ENCODE measurements at regions not wholly inside any gene's neighbourhood (a gene's known extent, or its start where the extent isn't known, plus 50 kb on each side); places are given as distances from the start of the nearest gene placed in this dataset.

DNA sequence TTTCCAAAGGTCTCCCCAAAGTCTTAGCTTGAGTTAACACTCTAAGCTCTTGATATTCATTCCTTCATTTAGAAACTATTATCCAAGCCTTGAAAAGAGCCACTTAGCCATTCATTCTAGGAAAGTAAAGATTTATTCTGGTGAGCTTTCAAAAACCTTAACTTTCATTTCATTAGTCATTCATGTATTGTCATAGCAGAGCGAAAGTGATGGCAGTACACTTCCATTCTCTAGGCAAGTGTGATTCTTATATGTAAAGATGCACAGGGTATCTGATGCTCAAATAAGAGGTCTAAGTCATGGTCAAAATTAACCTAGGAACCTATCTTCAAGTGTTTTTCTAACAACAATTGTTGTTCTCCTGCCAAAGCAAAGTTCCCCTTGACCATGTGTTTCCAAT, 553.0 kb upstream of the FANCL start:
- H3K79me2 ChIP-seq (ENCODE audit: insufficient read depth, low read length): no peaks in the 10 kb centered on the region
- H4K20me1 ChIP-seq (ENCODE audit: insufficient read depth, low read length): no peaks in the 10 kb centered on the region
- DNase-seq (ENCODE audit: insufficient read length, low spot score, missing footprints): no peak
- TF ChIP-seq, protein P1, sequence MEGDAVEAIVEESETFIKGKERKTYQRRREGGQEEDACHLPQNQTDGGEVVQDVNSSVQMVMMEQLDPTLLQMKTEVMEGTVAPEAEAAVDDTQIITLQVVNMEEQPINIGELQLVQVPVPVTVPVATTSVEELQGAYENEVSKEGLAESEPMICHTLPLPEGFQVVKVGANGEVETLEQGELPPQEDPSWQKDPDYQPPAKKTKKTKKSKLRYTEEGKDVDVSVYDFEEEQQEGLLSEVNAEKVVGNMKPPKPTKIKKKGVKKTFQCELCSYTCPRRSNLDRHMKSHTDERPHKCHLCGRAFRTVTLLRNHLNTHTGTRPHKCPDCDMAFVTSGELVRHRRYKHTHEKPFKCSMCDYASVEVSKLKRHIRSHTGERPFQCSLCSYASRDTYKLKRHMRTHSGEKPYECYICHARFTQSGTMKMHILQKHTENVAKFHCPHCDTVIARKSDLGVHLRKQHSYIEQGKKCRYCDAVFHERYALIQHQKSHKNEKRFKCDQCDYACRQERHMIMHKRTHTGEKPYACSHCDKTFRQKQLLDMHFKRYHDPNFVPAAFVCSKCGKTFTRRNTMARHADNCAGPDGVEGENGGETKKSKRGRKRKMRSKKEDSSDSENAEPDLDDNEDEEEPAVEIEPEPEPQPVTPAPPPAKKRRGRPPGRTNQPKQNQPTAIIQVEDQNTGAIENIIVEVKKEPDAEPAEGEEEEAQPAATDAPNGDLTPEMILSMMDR (IDR thresholded peaks at IDR 0.05; ENCODE audit: extremely low read depth, low read depth, low read length): no peak
- H3K27ac ChIP-seq (ENCODE audit: low read depth, low read length): no peak overlapping the region
- H3K36me3 ChIP-seq (ENCODE audit: insufficient read depth, low read length): no peaks in the 10 kb centered on the region
- H3K9me3 ChIP-seq (ENCODE audit: low read depth, low read length): no peaks in the 10 kb centered on the region
- no peak overlapping the region for H3K4me2 ChIP-seq (ENCODE audit: insufficient read depth, low read length)
- H3K27me3 ChIP-seq (ENCODE audit: insufficient read depth, low read length): no peaks in the 10 kb centered on the region
- H3K4me3 ChIP-seq (ENCODE audit: insufficient read depth, low read length): no peak overlapping the region
- H3K4me1 ChIP-seq (ENCODE audit: insufficient read depth, low read length): no peaks in the 10 kb centered on the region
- H2AFZ ChIP-seq (ENCODE audit: low read length): no peak overlapping the region

DNA sequence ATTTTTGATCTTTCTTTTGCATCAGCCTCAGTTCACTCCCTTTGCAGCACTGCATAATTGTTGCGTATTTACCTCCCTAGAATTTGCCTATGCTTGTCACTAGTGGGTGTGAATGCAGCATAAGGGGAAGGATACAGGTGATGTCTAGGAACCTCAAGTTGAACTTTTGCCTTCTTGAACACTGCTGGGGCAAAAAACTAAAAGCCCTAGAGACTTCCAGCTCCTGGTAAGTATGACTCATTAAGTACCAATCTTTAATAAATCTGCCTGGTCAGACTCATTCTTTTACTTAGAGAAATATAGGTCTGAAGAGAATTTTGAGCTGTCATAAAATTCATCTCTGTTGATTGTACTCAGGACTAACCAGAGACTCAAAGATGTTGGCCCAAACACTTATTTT, 547.3 kb upstream of the FANCL start:
- Histone ChIP-seq H3K79me2 (ENCODE audit: insufficient read depth, low read length) (no peaks in the 10 kb centered on the region), H3K27me3 (ENCODE audit: insufficient read depth, low read length) (no peaks in the 10 kb centered on the region), H3K36me3 (ENCODE audit: insufficient read depth, low read length) (no peaks in the 10 kb centered on the region), H3K4me3 (ENCODE audit: insufficient read depth, low read length) (no peak overlapping the region), H3K4me1 (ENCODE audit: insufficient read depth, low read length) (no peaks in the 10 kb centered on the region), H3K9me3 (ENCODE audit: low read depth, low read length) (no peaks in the 10 kb centered on the region), H4K20me1 (ENCODE audit: insufficient read depth, low read length) (no peaks in the 10 kb centered on the region), H3K4me2 (ENCODE audit: insufficient read depth, low read length) (no peak overlapping the region), H2AFZ (ENCODE audit: low read length) (no peak overlapping the region), H3K27ac (ENCODE audit: low read depth, low read length) (no peak overlapping the region)
- DNase-seq (ENCODE audit: insufficient read length, low spot score, missing footprints): no peak
- TF ChIP-seq, protein P1 (IDR thresholded peaks at IDR 0.05; ENCODE audit: extremely low read depth, low read depth, low read length): no peak

DNA sequence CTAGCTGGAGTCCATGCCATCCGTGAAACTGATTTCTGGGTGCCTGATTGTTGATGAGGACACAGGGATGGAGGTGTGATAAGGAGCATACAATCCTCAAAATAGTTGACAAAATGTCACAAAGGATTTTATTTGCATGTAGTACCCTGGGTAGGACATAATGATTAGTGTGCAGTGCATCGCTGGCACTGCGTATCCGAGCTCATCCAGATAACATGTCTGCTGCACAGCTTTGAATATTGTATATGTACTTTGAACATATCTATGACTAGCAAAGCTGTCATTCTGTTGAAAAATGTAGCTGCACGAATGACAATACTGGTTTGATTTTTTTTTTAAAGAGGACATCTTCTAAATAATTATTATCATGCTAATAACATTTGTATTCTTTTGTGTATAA, 529.7 kb upstream of the FANCL start:
- Histone ChIP-seq H3K27me3 (ENCODE audit: insufficient read depth, low read length) (no peaks in the 10 kb centered on the region), H3K4me3 (ENCODE audit: insufficient read depth, low read length) (no peak overlapping the region), H3K4me1 (ENCODE audit: insufficient read depth, low read length) (no peaks in the 10 kb centered on the region), H3K79me2 (ENCODE audit: insufficient read depth, low read length) (no peaks in the 10 kb centered on the region), H3K9me3 (ENCODE audit: low read depth, low read length) (no peaks in the 10 kb centered on the region), H3K27ac (ENCODE audit: low read depth, low read length) (no peak overlapping the region), H3K4me2 (ENCODE audit: insufficient read depth, low read length) (no peak overlapping the region), H3K36me3 (ENCODE audit: insufficient read depth, low read length) (no peaks in the 10 kb centered on the region), H2AFZ (ENCODE audit: low read length) (no peak overlapping the region), H4K20me1 (ENCODE audit: insufficient read depth, low read length) (no peaks in the 10 kb centered on the region)
- DNase-seq (ENCODE audit: insufficient read length, low spot score, missing footprints): no peak
- TF ChIP-seq, protein P1 (IDR thresholded peaks at IDR 0.05; ENCODE audit: extremely low read depth, low read depth, low read length): no peak

DNA sequence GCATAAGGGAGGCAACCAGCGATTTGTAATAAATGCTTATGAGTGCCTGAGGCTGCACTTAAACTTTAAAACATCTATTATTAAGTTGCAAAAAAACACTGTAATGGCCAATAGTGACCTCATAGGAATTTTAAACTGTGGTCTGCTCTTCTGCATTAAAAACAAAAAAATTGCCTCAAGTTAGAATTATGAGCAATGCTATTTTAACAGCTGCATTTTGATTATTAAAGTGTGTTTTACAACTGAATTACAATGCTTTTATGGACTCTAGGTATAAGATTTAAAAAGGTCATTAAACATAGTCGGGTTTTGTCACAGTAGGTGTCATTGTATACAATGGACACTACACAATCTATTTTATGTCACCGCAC, 528.7 kb upstream of the FANCL start:
- no peaks in the 10 kb centered on the region for H3K79me2 ChIP-seq (ENCODE audit: insufficient read depth, low read length)
- no peaks in the 10 kb centered on the region for H4K20me1 ChIP-seq (ENCODE audit: insufficient read depth, low read length)
- TF ChIP-seq, protein P1 (IDR thresholded peaks at IDR 0.05; ENCODE audit: extremely low read depth, low read depth, low read length): no peak
- no peak overlapping the region for H3K4me2 ChIP-seq (ENCODE audit: insufficient read depth, low read length)
- no peak for DNase-seq (ENCODE audit: insufficient read length, low spot score, missing footprints)
- H3K27ac ChIP-seq (ENCODE audit: low read depth, low read length): no peak overlapping the region
- H3K4me1 ChIP-seq (ENCODE audit: insufficient read depth, low read length): no peaks in the 10 kb centered on the region
- no peaks in the 10 kb centered on the region for H3K9me3 ChIP-seq (ENCODE audit: low read depth, low read length)
- H2AFZ ChIP-seq (ENCODE audit: low read length): no peak overlapping the region
- H3K4me3 ChIP-seq (ENCODE audit: insufficient read depth, low read length): no peak overlapping the region
- no peaks in the 10 kb centered on the region for H3K27me3 ChIP-seq (ENCODE audit: insufficient read depth, low read length)
- H3K36me3 ChIP-seq (ENCODE audit: insufficient read depth, low read length): no peaks in the 10 kb centered on the region

Data from osteoblast (primary cell).